ENCODE measurements at regions not wholly inside any gene's neighbourhood (a gene's known extent, or its start where the extent isn't known, plus 50 kb on each side); places are given as distances from the start of the nearest gene placed in this dataset.

DNA sequence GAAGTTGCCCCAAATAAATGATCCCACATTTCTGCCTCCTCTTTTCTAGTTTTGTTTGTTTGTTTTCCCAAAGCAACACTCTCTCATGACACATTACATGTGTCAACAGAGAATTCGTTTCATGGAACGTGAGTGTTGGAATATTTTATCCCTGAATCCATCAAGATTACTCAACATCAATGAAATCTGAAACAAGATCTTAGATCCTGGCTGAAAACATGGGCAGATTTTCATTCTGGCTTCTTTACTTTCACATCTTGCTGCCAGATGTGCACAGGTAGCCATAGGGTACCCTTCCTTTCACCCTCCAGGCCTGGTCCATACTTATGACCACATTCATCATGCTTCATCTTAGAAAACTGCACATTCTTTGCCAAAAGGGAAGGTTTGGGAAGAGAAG is 347.0 kb downstream of the DOK5 start:
- Histone ChIP-seq H3K9ac (ENCODE audit: insufficient read depth, low read length) (no peak overlapping the region), H3K4me3 (replicated peaks in 1 of 4; ENCODE audit: control extremely low read depth in 1 of 4, insufficient read depth in 1 of 4, low read depth in 3 of 4, low read length in 4 of 4) (no peak overlapping the region), H3K27ac (ENCODE audit: insufficient read depth, low read length) (no peak overlapping the region), H4K20me1 (ENCODE audit: control insufficient read depth, extremely low read depth, insufficient read depth, low read length) (no peaks in the 10 kb centered on the region), H3K79me2 (ENCODE audit: control insufficient read depth, insufficient read depth, low read length) (no peaks in the 10 kb centered on the region), H2AFZ (ENCODE audit: low read length) (no peak overlapping the region), H3K4me2 (ENCODE audit: extremely low read depth, insufficient read depth, low read length) (no peak overlapping the region), H3K27me3 (ENCODE audit: control insufficient read depth, insufficient read depth, low read length) (no peaks in the 10 kb centered on the region), H3K36me3 (ENCODE audit: control insufficient read depth, insufficient read depth, low read length) (no peaks in the 10 kb centered on the region), H3K9me3 (ENCODE audit: control insufficient read depth, insufficient read depth, low read depth, low read length) (no peaks in the 10 kb centered on the region), H3K4me1 (ENCODE audit: control insufficient read depth, extremely low read depth, insufficient read depth, low read length) (no peaks in the 10 kb centered on the region)
- DNase-seq (ENCODE audit: low read depth in 2 of 2), result no peak
- no peak for TF ChIP-seq EZH2 (IDR thresholded peaks at IDR 0.05; ENCODE audit: low read length, missing control alignments)
- TF ChIP-seq, protein P1, sequence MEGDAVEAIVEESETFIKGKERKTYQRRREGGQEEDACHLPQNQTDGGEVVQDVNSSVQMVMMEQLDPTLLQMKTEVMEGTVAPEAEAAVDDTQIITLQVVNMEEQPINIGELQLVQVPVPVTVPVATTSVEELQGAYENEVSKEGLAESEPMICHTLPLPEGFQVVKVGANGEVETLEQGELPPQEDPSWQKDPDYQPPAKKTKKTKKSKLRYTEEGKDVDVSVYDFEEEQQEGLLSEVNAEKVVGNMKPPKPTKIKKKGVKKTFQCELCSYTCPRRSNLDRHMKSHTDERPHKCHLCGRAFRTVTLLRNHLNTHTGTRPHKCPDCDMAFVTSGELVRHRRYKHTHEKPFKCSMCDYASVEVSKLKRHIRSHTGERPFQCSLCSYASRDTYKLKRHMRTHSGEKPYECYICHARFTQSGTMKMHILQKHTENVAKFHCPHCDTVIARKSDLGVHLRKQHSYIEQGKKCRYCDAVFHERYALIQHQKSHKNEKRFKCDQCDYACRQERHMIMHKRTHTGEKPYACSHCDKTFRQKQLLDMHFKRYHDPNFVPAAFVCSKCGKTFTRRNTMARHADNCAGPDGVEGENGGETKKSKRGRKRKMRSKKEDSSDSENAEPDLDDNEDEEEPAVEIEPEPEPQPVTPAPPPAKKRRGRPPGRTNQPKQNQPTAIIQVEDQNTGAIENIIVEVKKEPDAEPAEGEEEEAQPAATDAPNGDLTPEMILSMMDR (conservative IDR thresholded peaks at IDR 0.05 in 1 of 2, IDR thresholded peaks at IDR 0.05 in 1 of 2; ENCODE audit: low read depth in 1 of 2, low read length in 2 of 2), result no peak

DNA sequence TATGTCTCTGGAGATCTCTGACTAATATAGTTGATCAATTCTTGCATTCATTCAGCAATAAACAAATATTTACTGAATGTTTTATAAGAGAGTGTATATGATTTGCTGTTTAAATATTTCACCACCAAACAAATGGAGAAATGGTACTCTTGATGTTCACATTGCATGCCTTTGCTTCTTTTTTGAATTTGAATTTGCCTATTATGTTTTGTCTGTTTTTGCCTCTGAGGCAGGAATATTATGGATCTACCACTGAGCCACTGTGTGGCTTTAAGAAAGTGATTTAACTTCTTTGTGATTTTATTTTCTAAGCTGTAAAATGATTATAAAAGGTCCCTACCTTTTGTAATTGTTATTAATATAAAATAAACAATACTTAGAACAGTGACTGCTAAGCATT is 345.0 kb downstream of the DOK5 start:
- Histone ChIP-seq H3K4me3 (replicated peaks in 1 of 4; ENCODE audit: control extremely low read depth in 1 of 4, insufficient read depth in 1 of 4, low read depth in 3 of 4, low read length in 4 of 4) (no peak overlapping the region), H2AFZ (ENCODE audit: low read length) (no peak overlapping the region), H3K79me2 (ENCODE audit: control insufficient read depth, insufficient read depth, low read length) (no peaks in the 10 kb centered on the region), H3K9ac (ENCODE audit: insufficient read depth, low read length) (no peak overlapping the region), H3K36me3 (ENCODE audit: control insufficient read depth, insufficient read depth, low read length) (no peaks in the 10 kb centered on the region), H3K27ac (ENCODE audit: insufficient read depth, low read length) (no peak overlapping the region), H3K27me3 (ENCODE audit: control insufficient read depth, insufficient read depth, low read length) (no peaks in the 10 kb centered on the region), H4K20me1 (ENCODE audit: control insufficient read depth, extremely low read depth, insufficient read depth, low read length) (no peaks in the 10 kb centered on the region), H3K9me3 (ENCODE audit: control insufficient read depth, insufficient read depth, low read depth, low read length) (no peaks in the 10 kb centered on the region), H3K4me2 (ENCODE audit: extremely low read depth, insufficient read depth, low read length) (no peak overlapping the region), H3K4me1 (ENCODE audit: control insufficient read depth, extremely low read depth, insufficient read depth, low read length) (no peaks in the 10 kb centered on the region)
- TF ChIP-seq, protein P1 (conservative IDR thresholded peaks at IDR 0.05 in 1 of 2, IDR thresholded peaks at IDR 0.05 in 1 of 2; ENCODE audit: low read depth in 1 of 2, low read length in 2 of 2), result no peak
- TF ChIP-seq EZH2 (IDR thresholded peaks at IDR 0.05; ENCODE audit: low read length, missing control alignments), result no peak
- no peak for DNase-seq (ENCODE audit: low read depth in 2 of 2)

DNA sequence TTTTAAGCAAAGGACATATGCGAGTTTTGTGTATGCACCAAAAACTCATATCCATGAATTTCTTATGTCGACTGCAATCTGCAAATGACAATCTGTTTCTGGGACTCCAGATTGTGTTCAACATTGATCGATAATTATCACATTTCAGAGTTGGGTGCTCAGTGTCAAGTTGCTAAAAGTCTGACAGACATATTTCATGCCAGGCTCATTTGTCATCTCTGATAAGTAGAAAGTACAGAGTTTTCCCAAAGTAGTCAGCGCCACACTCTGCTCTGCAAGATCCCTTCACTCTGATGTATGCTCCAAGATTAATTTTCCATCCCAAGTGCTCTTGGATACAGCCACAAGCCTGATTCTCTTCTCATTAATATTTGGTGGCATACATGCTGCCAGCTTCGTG is 331.1 kb downstream of the DOK5 start:
- Histone ChIP-seq H3K9ac (ENCODE audit: insufficient read depth, low read length) (no peak overlapping the region), H3K27ac (ENCODE audit: insufficient read depth, low read length) (no peak overlapping the region), H3K36me3 (ENCODE audit: control insufficient read depth, insufficient read depth, low read length) (no peaks in the 10 kb centered on the region), H3K4me1 (ENCODE audit: control insufficient read depth, extremely low read depth, insufficient read depth, low read length) (no peaks in the 10 kb centered on the region), H3K27me3 (ENCODE audit: control insufficient read depth, insufficient read depth, low read length) (no peaks in the 10 kb centered on the region), H3K9me3 (ENCODE audit: control insufficient read depth, insufficient read depth, low read depth, low read length) (no peaks in the 10 kb centered on the region), H2AFZ (ENCODE audit: low read length) (no peak overlapping the region), H4K20me1 (ENCODE audit: control insufficient read depth, extremely low read depth, insufficient read depth, low read length) (no peaks in the 10 kb centered on the region), H3K79me2 (ENCODE audit: control insufficient read depth, insufficient read depth, low read length) (no peaks in the 10 kb centered on the region), H3K4me2 (ENCODE audit: extremely low read depth, insufficient read depth, low read length) (no peak overlapping the region), H3K4me3 (replicated peaks in 1 of 4; ENCODE audit: control extremely low read depth in 1 of 4, insufficient read depth in 1 of 4, low read depth in 3 of 4, low read length in 4 of 4) (no peak overlapping the region)
- DNase-seq (ENCODE audit: low read depth in 2 of 2), result no peak
- no peak for TF ChIP-seq EZH2 (IDR thresholded peaks at IDR 0.05; ENCODE audit: low read length, missing control alignments)
- TF ChIP-seq, protein P1 (conservative IDR thresholded peaks at IDR 0.05 in 1 of 2, IDR thresholded peaks at IDR 0.05 in 1 of 2; ENCODE audit: low read depth in 1 of 2, low read length in 2 of 2), result no peak

Data from fibroblast of lung (primary cell).